HCT116 (cell line): ENCODE measurements at regions not wholly inside any gene's neighbourhood (a gene's known extent, or its start where the extent isn't known, plus 50 kb on each side); places are given as distances from the start of the nearest gene placed in this dataset.

Source experiments
- ATAC-seq: fragments of 200-7000 bp; cut with Tn5 transposase; 2 replicates; pipeline ENCODE4 v1.9.1; 2020; ENCODE audit warnings: mild to moderate bottlenecking, moderate library complexity
- BruUV-seq: library from RNA; stranded (reverse); fragments of 400-500 nt; replicated peaks from 2 replicates; lab custom pipeline; 2021; lab: Mats Ljungman, UMichigan
- CTCF ChIA-PET: fragments of 300-600 bp; sonication (Branson Sonifier 250); formaldehyde crosslinking; loops from one replicate; lab custom pipeline; 2021; ENCODE audit warnings: antibody characterized with exemption; lab: Charles Lee
- POLR2A ChIA-PET: fragments of 300-600, 350-600 bp; sonication (Branson Sonifier 250); formaldehyde crosslinking; loops from one replicate; lab custom pipeline; 2021; ENCODE audit warnings: antibody characterized with exemption; lab: Charles Lee
- RAD21 ChIA-PET, 2 experiments: fragments of 300-600 bp; sonication (Branson Sonifier 250); formaldehyde crosslinking; loops; one replicate each; lab custom pipeline; 2023; ENCODE audit warnings: low total read pairs in 2 of 2; ENCODE audit not compliant: uncharacterized antibody in 2 of 2, unreplicated experiment in 2 of 2, low non-redundant PET in 1 of 2; lab: Charles Lee
- DNase-seq: peaks from one replicate; pipeline ENCODE4 v3.0.0-alpha.2; 2010; ENCODE audit warnings: low read depth, low spot score
- H2AFZ ChIP-seq: fragments of 200-600 bp; shearing (Covaris generic), sonication (generic); 2 replicates; pipeline ENCODE4 v1.6.1; 2017; ENCODE audit warnings: low read depth, mixed run types, mixed read lengths, antibody characterized with exemption, low read length; ENCODE audit not compliant: poor library complexity, severe bottlenecking
- H3K27ac ChIP-seq: 2 replicates; pipeline ENCODE4 v1.5.1; 2012; ENCODE audit warnings: low read depth, low read length
- H3K27me3 ChIP-seq: fragments of 200-600 bp; sonication (generic); 2 replicates; pipeline ENCODE4 v1.6.1; 2016; ENCODE audit warnings: mixed run types, low read length, mixed read lengths; ENCODE audit not compliant: insufficient read depth
- H3K36me3 ChIP-seq, 2 experiments: fragments of 200-500 bp in 1 of 2; fragments of 200-600 bp in 1 of 2; sonication (Bioruptor generic) in 1 of 2; sonication (generic) in 1 of 2; 2 replicates each; pipeline versions ENCODE4 v1.5.1 to v1.6.1; 2014 to 2016; ENCODE audit warnings: low read length in 2 of 2, inconsistent platforms in 1 of 2, mixed read lengths in 1 of 2, mixed run types in 1 of 2; ENCODE audit not compliant: insufficient read depth in 2 of 2, control insufficient read depth in 1 of 2
- H3K4me1 ChIP-seq, 2 experiments: fragments of 200-600 bp in 1 of 2; sonication (generic) in 1 of 2; 2 replicates each; pipeline versions ENCODE4 v1.5.1 to v1.6.1; 2012 to 2017; ENCODE audit warnings: low read length in 2 of 2, inconsistent platforms in 1 of 2, mild to moderate bottlenecking in 1 of 2, mixed read lengths in 1 of 2, mixed run types in 1 of 2, moderate library complexity in 1 of 2; ENCODE audit not compliant: insufficient read depth in 2 of 2, control insufficient read depth in 1 of 2
- H3K4me2 ChIP-seq: fragments of 200-600 bp; sonication (generic); 2 replicates; pipeline ENCODE4 v1.6.1; 2017; ENCODE audit warnings: mixed run types, low read length, mixed read lengths
- H3K4me3 ChIP-seq, 2 experiments: fragments of 200-600 bp in 1 of 2; sonication (generic) in 1 of 2; replicated peaks in 1 of 2; 2 replicates each; pipeline ENCODE4 v1.5.1; 2011 to 2016; ENCODE audit warnings: low read length in 2 of 2, control low read depth in 1 of 2, low read depth in 1 of 2, mild to moderate bottlenecking in 1 of 2, mixed read lengths in 1 of 2, mixed run types in 1 of 2
- H3K79me2 ChIP-seq: fragments of 200-600 bp; sonication (generic); 2 replicates; pipeline ENCODE4 v1.6.1; 2017; ENCODE audit warnings: mild to moderate bottlenecking, mixed run types, low read length, moderate library complexity, mixed read lengths; ENCODE audit not compliant: insufficient read depth
- H3K9ac ChIP-seq: fragments of 200-600 bp; sonication (generic); 2 replicates; pipeline ENCODE4 v1.6.1; 2016; ENCODE audit warnings: low read length, mixed read lengths
- H3K9me2 ChIP-seq: fragments of 200-600 bp; sonication (generic), shearing (Covaris generic); 2 replicates; pipeline ENCODE4 v1.6.1; 2017; ENCODE audit warnings: mixed run types, mild to moderate bottlenecking, moderate library complexity; ENCODE audit not compliant: insufficient read depth
- H3K9me3 ChIP-seq, 2 experiments: fragments of 200-500 bp in 1 of 2; fragments of 200-600 bp in 1 of 2; sonication (Bioruptor generic) in 1 of 2; sonication (generic) in 1 of 2; 2 replicates each; pipeline ENCODE4 v1.6.1; 2014 to 2017; ENCODE audit warnings: low read length in 2 of 2, mixed read lengths in 2 of 2, inconsistent platforms in 1 of 2, low read depth in 1 of 2, mild to moderate bottlenecking in 1 of 2, mixed run types in 1 of 2, moderate library complexity in 1 of 2; ENCODE audit not compliant: control insufficient read depth in 1 of 2, insufficient read depth in 1 of 2
- H4K20me1 ChIP-seq: fragments of 200-600 bp; sonication (generic), shearing (Covaris generic); 2 replicates; pipeline ENCODE4 v1.6.1; 2017; ENCODE audit warnings: mixed run types, mild to moderate bottlenecking, moderate library complexity; ENCODE audit not compliant: insufficient read depth
- ATF3 ChIP-seq: IDR thresholded peaks from 2 replicates; pipeline ENCODE4 v1.6.1; 2012
- CEBPB ChIP-seq: IDR thresholded peaks from 2 replicates; pipeline ENCODE4 v1.6.1; 2012; ENCODE audit warnings: low read depth
- CTCF ChIP-seq, 3 experiments: fragments of 200-600 bp in 1 of 3; sonication (generic) in 1 of 3; IDR thresholded peaks in 2 of 3; conservative IDR thresholded peaks in 1 of 3; 2 replicates each; pipeline ENCODE4 v1.5.1; 2012 to 2017; ENCODE audit warnings: low read depth in 2 of 3, low read length in 2 of 3, antibody characterized with exemption in 1 of 3, borderline replicate concordance in 1 of 3, control low read depth in 1 of 3, mild to moderate bottlenecking in 1 of 3, mixed read lengths in 1 of 3, mixed run types in 1 of 3, moderate library complexity in 1 of 3; ENCODE audit not compliant: insufficient read depth in 1 of 3
- ELF1 ChIP-seq: IDR thresholded peaks from 2 replicates; pipeline ENCODE4 v1.6.1; 2012; ENCODE audit warnings: low read depth, borderline replicate concordance
- JUND ChIP-seq: IDR thresholded peaks from 2 replicates; pipeline ENCODE4 v1.6.1; 2012
- MAX ChIP-seq: IDR thresholded peaks from 2 replicates; pipeline ENCODE4 v1.6.1; 2012
- POLR2AphosphoS5 ChIP-seq: IDR thresholded peaks from 2 replicates; pipeline ENCODE4 v1.6.1; 2011; ENCODE audit warnings: mild to moderate bottlenecking, low read depth, low read length, moderate library complexity
- RAD21 ChIP-seq: IDR thresholded peaks from 2 replicates; pipeline ENCODE4 v1.6.1; 2012; ENCODE audit warnings: low read depth, mild to moderate bottlenecking
- SRF ChIP-seq: IDR thresholded peaks from 2 replicates; pipeline ENCODE4 v1.6.1; 2012; ENCODE audit warnings: low read depth
- TCF7L2 ChIP-seq: IDR thresholded peaks from 2 replicates; pipeline ENCODE4 v1.7.0; 2011; ENCODE audit warnings: borderline replicate concordance, inconsistent platforms; ENCODE audit not compliant: insufficient read depth, insufficient read length; ENCODE audit errors: extremely low read depth
- YY1 ChIP-seq: IDR thresholded peaks from 2 replicates; pipeline ENCODE4 v1.6.1; 2011; ENCODE audit warnings: low read length, low read depth, moderate library complexity, mild to moderate bottlenecking; ENCODE audit not compliant: insufficient replicate concordance; ENCODE audit errors: extremely low read depth
- ZBTB33 ChIP-seq: IDR thresholded peaks from 2 replicates; pipeline ENCODE4 v1.6.1; 2011; ENCODE audit warnings: mild to moderate bottlenecking, low read length, moderate library complexity; ENCODE audit not compliant: insufficient replicate concordance; ENCODE audit errors: extremely low read depth
- ZFX ChIP-seq: fragments of 450-650 bp; IDR thresholded peaks from 2 replicates; pipeline ENCODE4 v1.6.1; 2017
- ZNF274 ChIP-seq: fragments of 200-500 bp; sonication (Bioruptor generic); IDR thresholded peaks from 2 replicates; pipeline ENCODE4 v1.6.1; 2014; ENCODE audit warnings: mild to moderate bottlenecking, low read depth, low read length, inconsistent platforms
- intact Hi-C: fragments of 100-400 bp; cut with micrococcal nuclease; formaldehyde crosslinking; loops from 2 replicates; pipeline ENCODE4 v1.10.0; 2022

- no peaks in the 10 kb centered on the region for H3K9me2 ChIP-seq
- H3K36me3 ChIP-seq: no peaks in the 10 kb centered on the region
- H3K9me3 ChIP-seq: 0 out of 4 replicates have a peak, but pooled peaks cover 0 to 4% of the 10 kb centered on the region in 2 experiments
- TF ChIP-seq POLR2AphosphoS5: no peak
- TF ChIP-seq TCF7L2: no peak
- TF ChIP-seq ELF1: no peak
- no peak for TF ChIP-seq ZNF274
- TF ChIP-seq CTCF (IDR thresholded peaks at IDR 0.05 in 2 of 3, conservative IDR thresholded peaks at IDR 0.05 in 1 of 3; ENCODE audit: borderline replicate concordance in 1 of 3, insufficient read depth in 1 of 3, low read depth in 2 of 3, low read length in 2 of 3): no peak
- TF ChIP-seq YY1: no peak
- no peak for TF ChIP-seq JUND
- TF ChIP-seq ZFX: no peak
- no peak for TF ChIP-seq ATF3
- no peak for TF ChIP-seq ZBTB33
- no peak for TF ChIP-seq CEBPB
- no peak for TF ChIP-seq RAD21
- TF ChIP-seq MAX: no peak
- no peak for TF ChIP-seq SRF
- no peak overlapping the region for H3K27ac ChIP-seq
- H3K4me1 ChIP-seq: no peaks in the 10 kb centered on the region
- intact Hi-C loops: loop anchor here (10.0 kb wide), 1 partner anchor 1969 kb away; no protein-coding TSS in a partner anchor
- ATAC-seq (no peak), DNase-seq (no peak)
- ChIA-PET POLR2A (no interaction called here), CTCF (no interaction called here), RAD21 (no interaction called here)
- H3K27me3 ChIP-seq: no peaks in the 10 kb centered on the region; the same call in 1 of the 2 replicates
- H2AFZ ChIP-seq: no peak overlapping the region
- H3K4me3 ChIP-seq: no peak overlapping the region
- H3K9ac ChIP-seq: no peak overlapping the region
- BruUV-seq: no TSS peak
- H4K20me1 ChIP-seq: no peaks in the 10 kb centered on the region
- H3K4me2 ChIP-seq: no peak overlapping the region
- no peaks in the 10 kb centered on the region for H3K79me2 ChIP-seq
Observed at GRCh38 chr1:216945538-216946080, 222.4 kb upstream of the ESRRG start.
